ENCODE measurements at regions not wholly inside any gene's neighbourhood (a gene's known extent, or its start where the extent isn't known, plus 50 kb on each side); places are given as distances from the start of the nearest gene placed in this dataset.

DNA sequence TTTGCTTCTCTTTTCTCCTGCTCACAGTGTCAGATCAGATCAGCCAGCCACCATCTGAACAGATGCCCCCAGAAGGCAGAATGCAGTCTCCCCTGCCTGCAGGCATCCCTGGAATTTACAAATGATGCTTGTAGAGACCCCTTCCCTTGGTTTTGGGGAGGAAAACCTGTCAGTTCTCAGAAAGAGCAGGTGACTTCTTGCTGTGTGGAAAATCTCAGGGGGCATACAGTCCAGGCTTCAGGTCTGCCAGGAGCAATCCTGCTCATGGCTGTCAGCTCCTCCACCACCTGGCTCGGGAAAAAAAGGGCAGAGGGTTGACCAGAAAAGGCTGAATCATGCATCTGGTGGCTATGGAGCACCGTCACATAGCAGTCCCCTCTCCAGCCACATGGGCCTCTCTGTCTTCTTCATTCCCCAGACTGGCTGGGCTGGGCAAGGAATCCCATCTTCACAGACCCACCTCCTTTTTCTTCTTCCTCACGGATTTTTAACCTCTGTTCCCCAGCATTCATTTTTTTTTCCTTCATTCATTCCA is 107.0 kb downstream of the KCNF1 start:
- TF ChIP-seq, protein P1, sequence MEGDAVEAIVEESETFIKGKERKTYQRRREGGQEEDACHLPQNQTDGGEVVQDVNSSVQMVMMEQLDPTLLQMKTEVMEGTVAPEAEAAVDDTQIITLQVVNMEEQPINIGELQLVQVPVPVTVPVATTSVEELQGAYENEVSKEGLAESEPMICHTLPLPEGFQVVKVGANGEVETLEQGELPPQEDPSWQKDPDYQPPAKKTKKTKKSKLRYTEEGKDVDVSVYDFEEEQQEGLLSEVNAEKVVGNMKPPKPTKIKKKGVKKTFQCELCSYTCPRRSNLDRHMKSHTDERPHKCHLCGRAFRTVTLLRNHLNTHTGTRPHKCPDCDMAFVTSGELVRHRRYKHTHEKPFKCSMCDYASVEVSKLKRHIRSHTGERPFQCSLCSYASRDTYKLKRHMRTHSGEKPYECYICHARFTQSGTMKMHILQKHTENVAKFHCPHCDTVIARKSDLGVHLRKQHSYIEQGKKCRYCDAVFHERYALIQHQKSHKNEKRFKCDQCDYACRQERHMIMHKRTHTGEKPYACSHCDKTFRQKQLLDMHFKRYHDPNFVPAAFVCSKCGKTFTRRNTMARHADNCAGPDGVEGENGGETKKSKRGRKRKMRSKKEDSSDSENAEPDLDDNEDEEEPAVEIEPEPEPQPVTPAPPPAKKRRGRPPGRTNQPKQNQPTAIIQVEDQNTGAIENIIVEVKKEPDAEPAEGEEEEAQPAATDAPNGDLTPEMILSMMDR (conservative IDR thresholded peaks at IDR 0.05): no peak
- TF ChIP-seq EZH2 (IDR thresholded peaks at IDR 0.05; ENCODE audit: low read depth): no peak
